ENCODE measurements at regions not wholly inside any gene's neighbourhood (a gene's known extent, or its start where the extent isn't known, plus 50 kb on each side); places are given as distances from the start of the nearest gene placed in this dataset.

DNA sequence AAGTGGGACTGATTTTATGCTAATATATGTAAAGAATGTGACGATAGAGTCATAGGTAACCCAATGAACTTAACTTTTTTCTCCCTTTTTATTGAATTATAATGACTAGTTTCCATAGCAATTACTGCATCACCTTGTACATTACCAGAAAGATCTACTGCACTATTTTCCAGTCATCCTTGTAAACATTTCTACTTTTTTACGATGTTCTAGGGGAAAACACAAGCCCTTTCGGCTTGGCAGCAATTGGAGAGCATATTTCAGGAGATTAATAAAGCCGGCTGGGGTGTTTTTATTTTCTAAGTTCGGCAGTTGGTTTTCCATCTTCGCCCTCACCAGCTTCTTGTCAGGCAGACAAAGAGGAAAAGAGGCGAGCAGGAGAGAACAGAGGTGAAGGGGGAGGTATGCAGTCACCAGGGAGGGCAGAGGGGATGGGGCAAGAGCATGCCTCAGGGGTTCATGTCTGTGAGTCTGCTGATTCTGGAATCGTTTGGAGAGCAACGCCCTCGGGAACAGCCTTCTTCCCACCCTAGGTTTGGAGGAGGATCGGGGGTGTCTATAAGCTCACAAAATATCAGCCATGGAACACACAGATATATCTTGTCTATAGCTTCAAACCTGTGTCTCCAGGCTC is 476.4 kb downstream of the MIAT start:
- no peaks in the 10 kb centered on the region for H3K23me2 ChIP-seq (ENCODE audit: low read depth, low read length)
- no peaks in the 10 kb centered on the region for H3K27me3 ChIP-seq (replicated peaks in 1 of 4; ENCODE audit: control insufficient read depth in 3 of 4, extremely low read depth in 1 of 4, insufficient read depth in 3 of 4, low read length in 3 of 4)
- ChIA-PET POLR2A (ENCODE audit: partially characterized antibody) (no interaction called here), CTCF (ENCODE audit: partially characterized antibody) (interaction anchor here (0.9 to 3.2 kb wide), 6 partner anchors 11 to 377 kb away, joined by 3 to 13 read pairs (median 4); no protein-coding TSS in a partner anchor)
- no peaks in the 10 kb centered on the region for H3K36me3 ChIP-seq (ENCODE audit: control insufficient read depth in 2 of 4, insufficient read depth in 4 of 4, low read length in 3 of 4)
- no peaks in the 10 kb centered on the region for H3K4me1 ChIP-seq (replicated peaks in 1 of 4; ENCODE audit: control insufficient read depth in 3 of 4, insufficient read depth in 4 of 4, low read length in 3 of 4)
- H3K14ac ChIP-seq (ENCODE audit: insufficient read length): no peak overlapping the region
- H3K18ac ChIP-seq (ENCODE audit: extremely low read depth, low read length): no peak overlapping the region
- no peak for TF ChIP-seq RAD21 (IDR thresholded peaks at IDR 0.05 in 1 of 2, conservative IDR thresholded peaks at IDR 0.05 in 1 of 2; ENCODE audit: low read depth in 2 of 2, low read length in 2 of 2)
- no peak for TF ChIP-seq KDM5A (IDR thresholded peaks at IDR 0.05; ENCODE audit: low read length)
- no peak for TF ChIP-seq ASH2L (IDR thresholded peaks at IDR 0.05; ENCODE audit: low read length)
- TF ChIP-seq KDM1A (IDR thresholded peaks at IDR 0.05; ENCODE audit: borderline replicate concordance, low read length): no peak
- TF ChIP-seq CHD2 (IDR thresholded peaks at IDR 0.05; ENCODE audit: low read length): no peak
- TF ChIP-seq SAP30 (IDR thresholded peaks at IDR 0.05; ENCODE audit: insufficient read depth, insufficient replicate concordance, low read length): no peak
- no peak for TF ChIP-seq JUN (IDR thresholded peaks at IDR 0.05; ENCODE audit: low read depth, low read length)
- TF ChIP-seq SP1 (IDR thresholded peaks at IDR 0.05; ENCODE audit: low read depth, low read length): no peak
- TF ChIP-seq CTBP2 (IDR thresholded peaks at IDR 0.05; ENCODE audit: borderline replicate concordance, insufficient read depth, insufficient read length, low read length): no peak
- TF ChIP-seq, protein P1, sequence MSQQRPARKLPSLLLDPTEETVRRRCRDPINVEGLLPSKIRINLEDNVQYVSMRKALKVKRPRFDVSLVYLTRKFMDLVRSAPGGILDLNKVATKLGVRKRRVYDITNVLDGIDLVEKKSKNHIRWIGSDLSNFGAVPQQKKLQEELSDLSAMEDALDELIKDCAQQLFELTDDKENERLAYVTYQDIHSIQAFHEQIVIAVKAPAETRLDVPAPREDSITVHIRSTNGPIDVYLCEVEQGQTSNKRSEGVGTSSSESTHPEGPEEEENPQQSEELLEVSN (IDR thresholded peaks at IDR 0.05): no peak
- TF ChIP-seq BACH1 (IDR thresholded peaks at IDR 0.05; ENCODE audit: low read length): no peak
- no peak overlapping the region for H3K27ac ChIP-seq (ENCODE audit: low read depth, low read length)
- no peak overlapping the region for H2BK120ac ChIP-seq (replicated peaks; ENCODE audit: low read depth, low read length)
- H3K79me2 ChIP-seq (ENCODE audit: control insufficient read depth in 1 of 2, insufficient read depth in 2 of 2, low read length in 2 of 2): no peaks in the 10 kb centered on the region
- H3K23ac ChIP-seq (ENCODE audit: insufficient read length): no peak overlapping the region
- no peak overlapping the region for H3K4me2 ChIP-seq (ENCODE audit: insufficient read depth in 1 of 2, low read depth in 2 of 2, low read length in 2 of 2)
- no peak overlapping the region for H3K4ac ChIP-seq (replicated peaks; ENCODE audit: insufficient read length, low read depth, low read length)
- H4K20me1 ChIP-seq (replicated peaks in 1 of 2; ENCODE audit: control insufficient read depth in 1 of 2, insufficient read depth in 2 of 2, low read length in 2 of 2): no peaks in the 10 kb centered on the region
- H4K5ac ChIP-seq (ENCODE audit: insufficient read length, low read depth, low read length): no peak overlapping the region
- H4K91ac ChIP-seq (replicated peaks; ENCODE audit: insufficient read length, low read length): no peak overlapping the region
- 86% methylated on average over 11 of the region's 11 CpGs; no CpG with 5 or more reads in 1 of the 2 experiments for WGBS, 2 experiments (ENCODE audit: extremely low coverage in 1 of 2, insufficient coverage in 1 of 2, insufficient read length in 1 of 2, insufficient replicate concordance in 2 of 2, low coverage in 1 of 2, low lambda C conversion rate in 2 of 2, missing lambda C conversion rate in 1 of 2)
- no peak overlapping the region for H2BK5ac ChIP-seq (ENCODE audit: low read depth, low read length)
- H3K79me1 ChIP-seq (ENCODE audit: low read depth, low read length): no peaks in the 10 kb centered on the region
- DNase-seq (ENCODE audit: low read depth in 1 of 2, low spot score in 2 of 2) (no peak), FAIRE-seq (no peak)
- H2AK5ac ChIP-seq (ENCODE audit: low read depth, low read length): no peak overlapping the region
- H3K9me3 ChIP-seq (ENCODE audit: insufficient read depth in 2 of 2, low read depth in 1 of 2, low read length in 1 of 2): no peaks in the 10 kb centered on the region
- H3K4me3 ChIP-seq (ENCODE audit: extremely low read depth in 1 of 4, insufficient read depth in 2 of 4, low read depth in 3 of 4, low read length in 4 of 4): no peak overlapping the region
- no peak overlapping the region for H2BK12ac ChIP-seq (ENCODE audit: low read depth, low read length)
- H3K9ac ChIP-seq (replicated peaks in 1 of 4; ENCODE audit: extremely low read depth in 1 of 4, low read depth in 3 of 4, low read length in 3 of 4): no peak overlapping the region
- no peak overlapping the region for H4K8ac ChIP-seq (ENCODE audit: extremely low read depth, insufficient read depth, low read length)
- H2BK20ac ChIP-seq (ENCODE audit: low read length): no peak overlapping the region
- no peak overlapping the region for H3K56ac ChIP-seq (replicated peaks; ENCODE audit: insufficient read length, low read depth, low read length)
- no peak overlapping the region for H2BK15ac ChIP-seq (ENCODE audit: low read length)
- H2AFZ ChIP-seq (ENCODE audit: low read length): no peak overlapping the region

All from H1 (cell line).